Naive thymus-derived CD4-positive, alpha-beta T cell (primary cell): ENCODE measurements at regions not wholly inside any gene's neighbourhood (a gene's known extent, or its start where the extent isn't known, plus 50 kb on each side); places are given as distances from the start of the nearest gene placed in this dataset.

Source experiments
- ATAC-seq: fragments of 150-1000 bp; cut with Tn5 transposase; 2 replicates; pipeline ENCODE4 v1.10.0; 2021; ENCODE audit warnings: mild to moderate bottlenecking, moderate library complexity
- CTCF ChIA-PET: fragments of 350-600 bp; sonication (Branson Sonifier 250); formaldehyde crosslinking; loops from one replicate; lab custom pipeline; 2021; ENCODE audit warnings: antibody characterized with exemption; lab: Charles Lee
- POLR2A ChIA-PET: fragments of 350-600 bp; sonication (Branson Sonifier 250); formaldehyde crosslinking; loops from one replicate; lab custom pipeline; 2021; ENCODE audit warnings: antibody characterized with exemption, inconsistent platforms; lab: Charles Lee
- DNase-seq, 9 donors: peaks; one replicate each; pipeline versions ENCODE4 v3.0.0 to v3.0.0-alpha.2; 2020 to 2022; ENCODE audit warnings: mixed read lengths in 1 of 9
- H3K27ac ChIP-seq: one replicate; pipeline ENCODE4 v1.7.0; 2013; ENCODE audit warnings: mild to moderate bottlenecking, low read depth, low read length, moderate library complexity
- H3K27me3 ChIP-seq, 2 donors: one replicate each; pipeline ENCODE4 v1.7.0; 2013; ENCODE audit warnings: low read length in 2 of 2, mild to moderate bottlenecking in 2 of 2, moderate library complexity in 2 of 2; ENCODE audit not compliant: control insufficient read depth in 2 of 2, insufficient read depth in 2 of 2
- H3K36me3 ChIP-seq, 3 experiments: 1 replicate in 2 of 3; 2 replicates in 1 of 3; pipeline ENCODE4 v1.7.0; 2013; ENCODE audit warnings: low read length in 3 of 3, mild to moderate bottlenecking in 3 of 3, moderate library complexity in 1 of 3; ENCODE audit not compliant: insufficient read depth in 3 of 3, control insufficient read depth in 2 of 3
- H3K4me1 ChIP-seq, 2 donors: one replicate each; pipeline ENCODE4 v1.7.0; 2013; ENCODE audit warnings: low read length in 2 of 2, mild to moderate bottlenecking in 2 of 2, moderate library complexity in 1 of 2; ENCODE audit not compliant: control insufficient read depth in 2 of 2, insufficient read depth in 2 of 2
- H3K4me3 ChIP-seq: 2 replicates; pipeline ENCODE4 v1.7.0; 2013; ENCODE audit warnings: mild to moderate bottlenecking, low read length
- H3K9me3 ChIP-seq, 3 experiments: 1 replicate in 2 of 3; 2 replicates in 1 of 3; pipeline ENCODE4 v1.7.0; 2013; ENCODE audit warnings: low read length in 3 of 3; ENCODE audit not compliant: control insufficient read depth in 2 of 3
- H3K27ac Mint-ChIP-seq, 9 donors: one replicate each; pipeline ENCODE4 v1.8.0; 2020 to 2022; ENCODE audit warnings: mixed read lengths in 9 of 9, mild to moderate bottlenecking in 8 of 9, moderate library complexity in 5 of 9, inconsistent platforms in 2 of 9
- H3K27me3 Mint-ChIP-seq, 5 donors: one replicate each; pipeline ENCODE4 v1.8.0; 2021 to 2022; ENCODE audit warnings: mixed read lengths in 5 of 5, mild to moderate bottlenecking in 1 of 5
- H3K36me3 Mint-ChIP-seq, 5 donors: one replicate each; pipeline ENCODE4 v1.8.0; 2020 to 2022; ENCODE audit warnings: mixed read lengths in 5 of 5, mild to moderate bottlenecking in 3 of 5, inconsistent platforms in 1 of 5
- H3K4me1 Mint-ChIP-seq, 7 donors: one replicate each; pipeline ENCODE4 v1.8.0; 2020 to 2022; ENCODE audit warnings: mixed read lengths in 7 of 7, mild to moderate bottlenecking in 3 of 7, inconsistent platforms in 1 of 7
- H3K4me3 Mint-ChIP-seq, 10 donors: one replicate each; pipeline ENCODE4 v1.8.0; 2020 to 2022; ENCODE audit warnings: mild to moderate bottlenecking in 10 of 10, mixed read lengths in 10 of 10, moderate library complexity in 6 of 10, inconsistent platforms in 2 of 10
- H3K9me3 Mint-ChIP-seq, 11 donors: one replicate each; pipeline ENCODE4 v1.8.0; 2020 to 2022; ENCODE audit warnings: mixed read lengths in 11 of 11, mild to moderate bottlenecking in 4 of 11, inconsistent platforms in 1 of 11, moderate library complexity in 1 of 11
- intact Hi-C, 2 donors: fragments of 100-400 bp; cut with micrococcal nuclease; formaldehyde crosslinking; loops; one replicate each; pipeline ENCODE4 v1.15.1; 2023

- Mint-ChIP-seq H3K27me3 (no peaks in the 10 kb centered on the region), H3K4me3 (no peak overlapping the region), H3K36me3 (no peaks in the 10 kb centered on the region), H3K4me1 (no peaks in the 10 kb centered on the region), H3K27ac (no peak overlapping the region), H3K9me3 (peaks cover 1 to 32% (median 8%) of the 10 kb centered on the region in 11 donors)
- ATAC-seq (no peak), DNase-seq (no peak)
- Histone ChIP-seq H3K36me3 (no peaks in the 10 kb centered on the region), H3K9me3 (no peaks in the 10 kb centered on the region), H3K27ac (no peak overlapping the region), H3K27me3 (no peaks in the 10 kb centered on the region), H3K4me3 (no peak overlapping the region), H3K4me1 (no peaks in the 10 kb centered on the region)
- intact Hi-C loops = no loop called here
- ChIA-PET POLR2A (no interaction called here), CTCF (no interaction called here)
Measured at GRCh38 chr6:113110211-113110610, 746.9 kb upstream of the MARCKS start.

GRCh38 chr6:113111550-113111949, 745.6 kb upstream of the MARCKS start:
- Mint-ChIP-seq H3K4me1 (no peaks in the 10 kb centered on the region), H3K36me3 (no peaks in the 10 kb centered on the region), H3K27ac (no peak overlapping the region), H3K9me3 (peaks cover 1 to 25% (median 8%) of the 10 kb centered on the region in 11 donors), H3K27me3 (no peaks in the 10 kb centered on the region), H3K4me3 (no peak overlapping the region)
- Histone ChIP-seq H3K4me1 (no peaks in the 10 kb centered on the region), H3K27ac (no peak overlapping the region), H3K4me3 (no peak overlapping the region), H3K36me3 (no peaks in the 10 kb centered on the region), H3K27me3 (no peaks in the 10 kb centered on the region), H3K9me3 (no peaks in the 10 kb centered on the region)
- intact Hi-C loops = no loop called here
- DNase-seq = no peak
- no peak for ATAC-seq
- POLR2A ChIA-PET = no interaction called here
- CTCF ChIA-PET = no interaction called here

DNA sequence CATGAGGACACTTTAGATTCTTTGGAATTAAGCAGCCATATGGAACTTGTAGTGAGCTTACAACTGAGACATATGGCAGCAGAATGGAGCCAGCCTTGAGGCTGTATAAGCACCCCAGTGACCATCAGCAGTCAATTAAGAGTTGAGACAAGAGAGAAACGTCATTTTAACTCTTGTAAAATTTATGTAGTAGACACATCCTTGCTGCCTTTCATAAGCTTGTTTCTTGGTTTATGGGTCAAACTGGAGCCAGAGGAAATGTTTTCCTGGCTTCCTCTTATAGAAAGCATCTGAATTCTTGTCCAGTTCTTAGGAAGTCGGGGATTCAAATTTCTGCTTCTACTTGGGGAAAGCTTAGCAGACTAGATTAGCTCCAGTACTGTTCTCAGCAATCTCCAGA, 745.1 kb upstream of the MARCKS start:
- H3K36me3 Mint-ChIP-seq = no peaks in the 10 kb centered on the region
- H3K27ac Mint-ChIP-seq = no peak overlapping the region
- intact Hi-C loops = no loop called here
- ATAC-seq = no peak
- Histone ChIP-seq H3K27me3 (no peaks in the 10 kb centered on the region), H3K9me3 (no peaks in the 10 kb centered on the region), H3K4me3 (no peak overlapping the region), H3K36me3 (no peaks in the 10 kb centered on the region), H3K4me1 (no peaks in the 10 kb centered on the region), H3K27ac (no peak overlapping the region)
- ChIA-PET POLR2A (no interaction called here), CTCF (no interaction called here)
- no peak overlapping the region for H3K4me3 Mint-ChIP-seq
- H3K9me3 Mint-ChIP-seq = peaks cover 1 to 29% (median 8%) of the 10 kb centered on the region in 11 donors
- H3K27me3 Mint-ChIP-seq = no peaks in the 10 kb centered on the region
- H3K4me1 Mint-ChIP-seq = no peaks in the 10 kb centered on the region
- DNase-seq = no peak

DNA sequence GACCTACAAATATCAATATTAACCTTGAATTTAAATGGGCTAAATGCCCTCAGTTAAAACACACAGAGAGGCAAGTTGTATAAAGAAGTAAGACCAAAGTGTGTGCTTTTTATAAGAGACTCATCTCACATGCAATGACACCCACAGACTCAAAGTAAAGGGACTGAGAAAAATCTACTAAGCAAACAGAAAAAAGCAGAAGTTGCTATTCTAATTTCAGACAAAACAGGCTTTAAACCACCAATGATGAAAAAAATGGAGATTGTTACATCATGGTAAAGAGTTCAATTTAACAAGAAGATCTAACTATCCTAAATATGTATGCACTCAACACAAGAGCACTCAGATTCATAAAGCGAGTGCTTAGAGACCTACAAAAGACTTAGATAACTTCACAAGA, 741.9 kb upstream of the MARCKS start:
- no peak overlapping the region for H3K27ac ChIP-seq
- H3K36me3 ChIP-seq = no peaks in the 10 kb centered on the region
- POLR2A ChIA-PET = no interaction called here
- Mint-ChIP-seq H3K9me3 (peaks cover 1 to 45% (median 8%) of the 10 kb centered on the region in 11 donors), H3K4me1 (no peaks in the 10 kb centered on the region), H3K27me3 (no peaks in the 10 kb centered on the region), H3K27ac (no peak overlapping the region), H3K36me3 (no peaks in the 10 kb centered on the region), H3K4me3 (no peak overlapping the region)
- H3K4me1 ChIP-seq = no peaks in the 10 kb centered on the region
- no peak overlapping the region for H3K4me3 ChIP-seq
- DNase-seq = no peak
- intact Hi-C loops = no loop called here
- no peak for ATAC-seq
- CTCF ChIA-PET = no interaction called here
- no peaks in the 10 kb centered on the region for H3K27me3 ChIP-seq
- H3K9me3 ChIP-seq = no peaks in the 10 kb centered on the region

DNA sequence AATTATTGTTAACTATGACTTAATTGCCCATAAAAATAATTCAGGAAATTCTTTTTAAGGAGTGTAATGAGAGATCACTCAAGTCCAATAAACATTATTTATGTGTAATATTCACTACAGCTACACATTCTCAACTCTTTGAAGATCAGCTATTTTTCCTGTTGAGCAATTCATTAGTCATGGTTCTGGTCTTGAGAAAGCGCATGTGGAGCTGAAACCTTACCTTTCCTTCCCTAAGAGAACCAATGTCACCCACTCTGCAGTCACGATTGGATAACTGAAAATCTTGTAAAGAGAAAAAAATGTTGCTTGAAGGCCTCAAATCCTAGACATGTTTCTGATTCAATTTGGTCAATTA, 736.9 kb upstream of the MARCKS start:
- ChIA-PET POLR2A (no interaction called here), CTCF (no interaction called here)
- Histone ChIP-seq H3K36me3 (no peaks in the 10 kb centered on the region), H3K27ac (no peak overlapping the region), H3K4me3 (no peak overlapping the region), H3K27me3 (no peaks in the 10 kb centered on the region), H3K4me1 (no peaks in the 10 kb centered on the region), H3K9me3 (no peaks in the 10 kb centered on the region)
- Mint-ChIP-seq H3K4me1 (no peaks in the 10 kb centered on the region), H3K27ac (no peak overlapping the region), H3K9me3 (peaks cover 0 to 24% (median 2%) of the 10 kb centered on the region in 11 donors), H3K36me3 (no peaks in the 10 kb centered on the region), H3K27me3 (no peaks in the 10 kb centered on the region), H3K4me3 (no peak overlapping the region)
- ATAC-seq = no peak
- intact Hi-C loops = no loop called here
- no peak for DNase-seq

DNA sequence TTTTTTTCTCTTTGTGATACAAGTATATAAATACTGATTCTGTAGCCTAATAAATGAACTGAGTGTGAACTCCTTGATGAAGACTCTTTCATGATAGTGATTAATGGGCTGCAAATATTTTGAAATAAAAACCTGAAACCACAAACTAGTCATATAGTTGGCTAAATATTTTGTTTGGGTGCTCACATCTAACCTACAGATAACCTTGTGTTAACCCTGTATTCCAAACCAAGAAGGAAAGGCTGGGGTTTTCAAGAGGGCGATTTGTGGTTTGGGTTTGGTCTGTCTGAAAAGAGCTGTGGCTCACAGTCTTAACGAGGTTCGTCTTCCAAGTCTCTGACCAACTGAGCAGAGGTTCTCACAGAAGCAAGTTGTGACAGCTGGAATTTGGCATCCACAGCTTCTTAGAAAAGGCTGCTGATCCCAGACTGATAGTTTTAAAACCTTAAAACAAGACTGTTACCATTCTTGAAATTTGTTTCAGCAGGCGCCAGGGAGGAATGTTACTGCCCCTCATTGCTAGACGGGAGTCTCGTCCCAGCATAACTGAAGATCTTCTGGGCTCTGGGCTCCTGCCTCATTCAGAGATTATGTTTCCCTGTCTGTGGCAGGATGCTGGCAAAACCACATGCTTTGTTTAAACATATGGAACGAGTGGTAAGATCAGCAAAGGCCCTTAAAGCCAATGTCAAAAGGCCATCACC, 736.4 kb upstream of the MARCKS start:
- DNase-seq (no peak), ATAC-seq (no peak)
- no peak overlapping the region for H3K27ac Mint-ChIP-seq
- Histone ChIP-seq H3K27me3 (no peaks in the 10 kb centered on the region), H3K4me3 (no peak overlapping the region), H3K9me3 (no peaks in the 10 kb centered on the region), H3K36me3 (no peaks in the 10 kb centered on the region), H3K4me1 (no peaks in the 10 kb centered on the region), H3K27ac (no peak overlapping the region)
- intact Hi-C loops = no loop called here
- no peaks in the 10 kb centered on the region for H3K36me3 Mint-ChIP-seq
- no peaks in the 10 kb centered on the region for H3K4me1 Mint-ChIP-seq
- POLR2A ChIA-PET = no interaction called here
- H3K9me3 Mint-ChIP-seq = peaks cover 0 to 24% (median 2%) of the 10 kb centered on the region in 11 donors
- CTCF ChIA-PET = no interaction called here
- no peaks in the 10 kb centered on the region for H3K27me3 Mint-ChIP-seq
- H3K4me3 Mint-ChIP-seq = no peak overlapping the region

GRCh38 chr6:113121571-113121970, 735.6 kb upstream of the MARCKS start:
- H3K27me3 ChIP-seq = no peaks in the 10 kb centered on the region
- no peaks in the 10 kb centered on the region for H3K36me3 Mint-ChIP-seq
- ATAC-seq (no peak), DNase-seq (no peak)
- intact Hi-C loops = no loop called here
- H3K4me3 Mint-ChIP-seq = no peak overlapping the region
- no peaks in the 10 kb centered on the region for H3K4me1 ChIP-seq
- H3K36me3 ChIP-seq = no peaks in the 10 kb centered on the region
- H3K27ac Mint-ChIP-seq = no peak overlapping the region
- no peak overlapping the region for H3K4me3 ChIP-seq
- peaks cover 0 to 20% (median 2%) of the 10 kb centered on the region in 11 donors for H3K9me3 Mint-ChIP-seq
- H3K27me3 Mint-ChIP-seq = no peaks in the 10 kb centered on the region
- H3K9me3 ChIP-seq = no peaks in the 10 kb centered on the region
- no peak overlapping the region for H3K27ac ChIP-seq
- CTCF ChIA-PET = no interaction called here
- POLR2A ChIA-PET = no interaction called here
- no peaks in the 10 kb centered on the region for H3K4me1 Mint-ChIP-seq
